HEK293 (cell line): ENCODE measurements at regions not wholly inside any gene's neighbourhood (a gene's known extent, or its start where the extent isn't known, plus 50 kb on each side); places are given as distances from the start of the nearest gene placed in this dataset.

ENCODE experiments used
- CTCF ChIA-PET: fragments of 350-600 bp; formaldehyde crosslinking; extraction: SDS; loops from one replicate; lab custom pipeline; 2021; ENCODE audit warnings: antibody characterized with exemption; lab: Yijun Ruan, JAX
- POLR2A ChIA-PET: fragments of 300-600 bp; formaldehyde crosslinking; extraction: SDS; loops from one replicate; lab custom pipeline; 2020; ENCODE audit warnings: antibody characterized with exemption, inconsistent platforms; lab: Yijun Ruan, JAX
- H3K27ac ChIP-seq: fragments of 200-500 bp; sonication (Bioruptor generic); 2 replicates; pipeline ENCODE4 v1.5.1; 2014; ENCODE audit warnings: low read depth, low read length, control low read depth, inconsistent platforms; ENCODE audit errors: extremely low read depth
- H3K36me3 ChIP-seq, 2 experiments: fragments of 200-500 bp in 1 of 2; sonication (Bioruptor generic) in 1 of 2; 1 replicate in 1 of 2; 2 replicates in 1 of 2; pipeline ENCODE4 v1.5.1; 2014 to 2017; ENCODE audit warnings: inconsistent platforms in 2 of 2, low read length in 2 of 2; ENCODE audit not compliant: control insufficient read depth in 2 of 2, insufficient read depth in 1 of 2
- H3K4me1 ChIP-seq: fragments of 200-500 bp; sonication (Bioruptor generic); 2 replicates; pipeline ENCODE4 v1.5.1; 2014; ENCODE audit warnings: mild to moderate bottlenecking, low read length, inconsistent platforms; ENCODE audit not compliant: control insufficient read depth, insufficient read depth
- H3K4me3 ChIP-seq: 2 replicates; pipeline ENCODE4 v1.5.1; 2011; ENCODE audit warnings: low read depth, mild to moderate bottlenecking, control low read depth, low read length, moderate library complexity
- H3K9me3 ChIP-seq: fragments of 200-500 bp; sonication (Bioruptor generic); 2 replicates; pipeline ENCODE4 v1.5.1; 2014; ENCODE audit warnings: low read depth, low read length, inconsistent platforms; ENCODE audit not compliant: control insufficient read depth, insufficient read depth
- BCL11A ChIP-seq: fragments of 450-650 bp; formaldehyde crosslinking; IDR thresholded peaks from 2 replicates; pipeline ENCODE4 v1.5.1; 2016; ENCODE audit warnings: low read depth, missing biosample characterization, missing genetic modification characterization
- CTCF ChIP-seq: fragments of 450-650 bp; formaldehyde crosslinking; IDR thresholded peaks from 2 replicates; pipeline ENCODE4 v1.5.1; 2016; ENCODE audit warnings: missing biosample characterization, missing genetic modification characterization
- GFI1B ChIP-seq: fragments of 450-650 bp; formaldehyde crosslinking; IDR thresholded peaks from 2 replicates; pipeline ENCODE4 v1.5.1; 2016; ENCODE audit warnings: missing biosample characterization, missing genetic modification characterization
- GLI4 ChIP-seq: fragments of 450-650 bp; formaldehyde crosslinking; IDR thresholded peaks from 2 replicates; pipeline ENCODE4 v1.5.1; 2016; ENCODE audit warnings: missing biosample characterization, missing genetic modification characterization
- KLF8 ChIP-seq: fragments of 450-650 bp; formaldehyde crosslinking; IDR thresholded peaks from 2 replicates; pipeline ENCODE4 v1.5.1; 2016; ENCODE audit warnings: missing biosample characterization, missing genetic modification characterization
- KLF9 ChIP-seq: fragments of 450-650 bp; formaldehyde crosslinking; IDR thresholded peaks from 2 replicates; pipeline ENCODE4 v1.5.1; 2016; ENCODE audit warnings: missing biosample characterization, missing genetic modification characterization, low read depth
- ZBTB49 ChIP-seq: fragments of 450-650 bp; formaldehyde crosslinking; IDR thresholded peaks from 2 replicates; pipeline ENCODE4 v1.5.1; 2016; ENCODE audit warnings: missing biosample characterization, missing genetic modification characterization, low read depth
- ZFP3 ChIP-seq: fragments of 450-650 bp; formaldehyde crosslinking; IDR thresholded peaks from 2 replicates; pipeline ENCODE4 v1.5.1; 2016; ENCODE audit warnings: low read depth, missing biosample characterization, missing genetic modification characterization
- ZFP41 ChIP-seq: fragments of 450-650 bp; formaldehyde crosslinking; IDR thresholded peaks from 2 replicates; pipeline ENCODE4 v1.5.1; 2016; ENCODE audit warnings: missing biosample characterization, missing genetic modification characterization, borderline replicate concordance
- ZNF18 ChIP-seq: fragments of 450-650 bp; formaldehyde crosslinking; IDR thresholded peaks from 2 replicates; pipeline ENCODE4 v1.5.1; 2016; ENCODE audit warnings: missing biosample characterization, missing genetic modification characterization
- ZNF184 ChIP-seq: fragments of 450-650 bp; IDR thresholded peaks from 2 replicates; pipeline ENCODE4 v1.5.1; 2018; ENCODE audit warnings: missing biosample characterization, mild to moderate bottlenecking, missing genetic modification characterization
- ZNF223 ChIP-seq: fragments of 450-650 bp; formaldehyde crosslinking; IDR thresholded peaks from 2 replicates; pipeline ENCODE4 v1.5.1; 2016; ENCODE audit warnings: missing biosample characterization, missing genetic modification characterization
- ZNF248 ChIP-seq: fragments of 450-650 bp; formaldehyde crosslinking; IDR thresholded peaks from 2 replicates; pipeline ENCODE4 v1.5.1; 2017; ENCODE audit warnings: missing biosample characterization, missing genetic modification characterization
- ZNF350 ChIP-seq: fragments of 450-650 bp; formaldehyde crosslinking; IDR thresholded peaks from 2 replicates; pipeline ENCODE4 v1.5.0; 2017; ENCODE audit warnings: missing biosample characterization, mild to moderate bottlenecking, missing genetic modification characterization
- ZNF48 ChIP-seq: fragments of 450-650 bp; formaldehyde crosslinking; IDR thresholded peaks from 2 replicates; pipeline ENCODE4 v1.5.1; 2016; ENCODE audit warnings: missing biosample characterization, missing genetic modification characterization
- ZNF488 ChIP-seq: fragments of 450-650 bp; formaldehyde crosslinking; IDR thresholded peaks from 2 replicates; pipeline ENCODE4 v1.5.1; 2016; ENCODE audit warnings: missing biosample characterization, missing genetic modification characterization
- ZNF510 ChIP-seq: fragments of 450-650 bp; formaldehyde crosslinking; IDR thresholded peaks from 2 replicates; pipeline ENCODE4 v1.5.1; 2018; ENCODE audit warnings: mild to moderate bottlenecking, missing genetic modification characterization, missing biosample characterization; ENCODE audit not compliant: insufficient replicate concordance
- ZNF518A ChIP-seq: fragments of 450-650 bp; formaldehyde crosslinking; conservative IDR thresholded peaks from 2 replicates; pipeline ENCODE4 v1.5.1; 2016; ENCODE audit warnings: low read depth, missing biosample characterization, missing genetic modification characterization
- ZNF548 ChIP-seq: fragments of 450-650 bp; formaldehyde crosslinking; IDR thresholded peaks from 2 replicates; pipeline ENCODE4 v1.5.1; 2016; ENCODE audit warnings: missing biosample characterization, missing genetic modification characterization
- ZNF596 ChIP-seq: fragments of 450-650 bp; IDR thresholded peaks from 2 replicates; pipeline ENCODE4 v1.5.0; 2018; ENCODE audit warnings: missing biosample characterization, mild to moderate bottlenecking, missing genetic modification characterization, moderate library complexity
- ZNF76 ChIP-seq: fragments of 450-650 bp; formaldehyde crosslinking; IDR thresholded peaks from 2 replicates; pipeline ENCODE4; 2016; ENCODE audit warnings: low read depth, missing biosample characterization, missing genetic modification characterization, borderline replicate concordance
- ZNF830 ChIP-seq: fragments of 450-650 bp; IDR thresholded peaks from 2 replicates; pipeline ENCODE4 v1.5.0; 2018; ENCODE audit warnings: missing biosample characterization, missing genetic modification characterization, low read depth, mild to moderate bottlenecking, moderate library complexity

- no peak for TF ChIP-seq KLF9 (tag by site-specific recombination)
- TF ChIP-seq ZNF548 (tag by site-specific recombination) = no peak
- TF ChIP-seq ZNF518A (tag by site-specific recombination) = no peak
- no peak for TF ChIP-seq CTCF (tag by site-specific recombination)
- TF ChIP-seq ZNF48 = no peak
- TF ChIP-seq ZNF248 = no peak
- TF ChIP-seq GLI4 = no peak
- no peak for TF ChIP-seq ZNF510
- TF ChIP-seq ZNF76 (tag by site-specific recombination) = no peak
- TF ChIP-seq ZNF596 (tag by site-specific recombination) = no peak
- TF ChIP-seq ZNF223 (tag by site-specific recombination) = no peak
- no peak for TF ChIP-seq ZNF184 (tag by site-specific recombination)
- no peak for TF ChIP-seq ZNF488 (tag by site-specific recombination)
- TF ChIP-seq BCL11A (tag by site-specific recombination) = no peak
- no peak for TF ChIP-seq ZFP3 (tag by site-specific recombination)
- TF ChIP-seq ZFP41 = no peak
- TF ChIP-seq, all 188 proteins: peak for 0
- Histone ChIP-seq H3K36me3 (no peaks in the 10 kb centered on the region), H3K4me1 (no peaks in the 10 kb centered on the region), H3K27ac (no peak overlapping the region), H3K9me3 (no peaks in the 10 kb centered on the region), H3K4me3 (no peak overlapping the region)
- ChIA-PET POLR2A (no interaction called here), CTCF (no interaction called here)
Observed at GRCh38 chr15:94924057-94924456, 692.7 kb downstream of the MCTP2 start.

GRCh38 chr15:94924971-94925598 is 693.7 kb downstream of the MCTP2 start:
- ChIA-PET POLR2A (no interaction called here), CTCF (no interaction called here)
- H3K4me3 ChIP-seq = no peak overlapping the region
- H3K9me3 ChIP-seq = no peaks in the 10 kb centered on the region
- no peaks in the 10 kb centered on the region for H3K4me1 ChIP-seq
- no peak overlapping the region for H3K27ac ChIP-seq
- no peaks in the 10 kb centered on the region for H3K36me3 ChIP-seq
- TF ChIP-seq GFI1B (tag by site-specific recombination) (no peak), CTCF (tag by site-specific recombination) (no peak), KLF8 (tag by site-specific recombination) (no peak), ZBTB49 (tag by site-specific recombination) (no peak), ZNF350 (tag by site-specific recombination) (no peak), ZNF830 (tag by site-specific recombination) (no peak), ZNF18 (tag by site-specific recombination) (no peak)
